ENCODE measurements at regions not wholly inside any gene's neighbourhood (a gene's known extent, or its start where the extent isn't known, plus 50 kb on each side); places are given as distances from the start of the nearest gene placed in this dataset.

DNA sequence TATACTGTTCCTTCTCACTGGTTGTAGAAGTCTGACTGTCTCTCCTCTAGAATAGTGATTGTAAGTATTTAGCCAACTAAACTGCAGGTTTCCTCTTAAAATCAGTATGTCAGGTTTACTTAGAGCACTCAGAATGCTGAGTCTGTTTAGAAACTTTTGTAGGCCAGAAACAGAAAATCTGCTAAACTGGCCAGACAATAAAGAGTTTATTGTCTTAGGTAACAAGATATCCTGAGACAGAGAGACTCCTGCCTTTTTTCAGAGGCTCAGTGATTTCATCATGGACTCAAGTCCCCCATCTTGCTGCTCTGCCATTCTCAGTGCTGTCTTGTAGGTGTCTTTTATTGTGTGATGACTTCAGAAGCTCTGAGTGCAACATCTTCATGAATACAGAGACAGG lies 279.0 kb downstream of the MFSD1 start:
- POLR2A ChIA-PET: no interaction called here
- H3K36me3 ChIP-seq (ENCODE audit: control insufficient read depth in 1 of 2, insufficient read depth in 2 of 2, low read length in 2 of 2): no peaks in the 10 kb centered on the region
- no peaks in the 10 kb centered on the region for H3K4me1 ChIP-seq (ENCODE audit: control insufficient read depth in 1 of 2, insufficient read depth in 2 of 2, low read length in 2 of 2)
- TF ChIP-seq, protein P1, sequence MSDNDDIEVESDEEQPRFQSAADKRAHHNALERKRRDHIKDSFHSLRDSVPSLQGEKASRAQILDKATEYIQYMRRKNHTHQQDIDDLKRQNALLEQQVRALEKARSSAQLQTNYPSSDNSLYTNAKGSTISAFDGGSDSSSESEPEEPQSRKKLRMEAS (IDR thresholded peaks at IDR 0.05): no peak
- no peak for TF ChIP-seq CBX3 (IDR thresholded peaks at IDR 0.05; ENCODE audit: low read depth)
- no peak for TF ChIP-seq ZFX (IDR thresholded peaks at IDR 0.05)
- no peak for TF ChIP-seq EZH2 (IDR thresholded peaks at IDR 0.05)
- no peak for TF ChIP-seq POLR2AphosphoS5 (IDR thresholded peaks at IDR 0.05; ENCODE audit: low read depth, low read length)
- RAD21 ChIA-PET (ENCODE audit: low non-redundant PET in 1 of 2, low total read pairs in 2 of 2, uncharacterized antibody in 2 of 2, unreplicated experiment in 2 of 2): no interaction called here
- ATAC-seq (no peak), DNase-seq (ENCODE audit: low read depth, low spot score) (no peak)
- no peaks in the 10 kb centered on the region for H3K9me2 ChIP-seq (ENCODE audit: insufficient read depth)
- H4K20me1 ChIP-seq (ENCODE audit: insufficient read depth): no peaks in the 10 kb centered on the region
- H3K79me2 ChIP-seq (ENCODE audit: insufficient read depth, low read length): no peaks in the 10 kb centered on the region
- H3K4me3 ChIP-seq (replicated peaks in 1 of 2; ENCODE audit: low read depth in 1 of 2, low read length in 2 of 2): no peak overlapping the region
- no peaks in the 10 kb centered on the region for H3K27me3 ChIP-seq (ENCODE audit: insufficient read depth, low read length)
- H3K9me3 ChIP-seq (ENCODE audit: control insufficient read depth in 1 of 2, insufficient read depth in 1 of 2, low read depth in 1 of 2, low read length in 2 of 2): no peaks in the 10 kb centered on the region
- H2AFZ ChIP-seq (ENCODE audit: low read depth, low read length, poor library complexity, severe bottlenecking): no peak overlapping the region
- CTCF ChIA-PET: no interaction called here
- intact Hi-C loops (cut with micrococcal nuclease): no loop called here
- H3K4me2 ChIP-seq (ENCODE audit: low read length): no peak overlapping the region
- no peak overlapping the region for H3K9ac ChIP-seq (ENCODE audit: low read length)
- BruUV-seq (replicated peaks): no TSS peak
- no peak overlapping the region for H3K27ac ChIP-seq (ENCODE audit: low read depth, low read length)

DNA sequence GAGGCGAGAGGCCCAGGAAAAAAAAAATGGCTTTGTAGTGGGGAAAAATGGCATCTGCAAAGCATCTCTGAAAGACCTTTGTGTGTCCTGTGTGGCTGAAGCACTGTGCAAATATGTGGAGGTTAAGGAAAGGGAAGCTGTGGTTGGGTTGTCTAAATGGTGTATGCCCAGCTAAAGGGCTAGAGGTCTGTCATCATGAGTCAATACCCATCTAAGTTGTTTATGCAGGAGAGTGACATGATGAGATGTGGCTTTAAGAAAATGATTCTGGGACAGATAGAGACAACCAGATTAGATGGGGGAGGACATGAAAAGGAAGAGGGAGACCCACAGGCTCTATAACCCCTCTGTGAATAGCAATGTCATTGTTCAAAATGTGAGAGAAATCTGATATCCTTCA lies 280.7 kb downstream of the MFSD1 start:
- intact Hi-C loops (cut with micrococcal nuclease): no loop called here
- H3K27ac ChIP-seq (ENCODE audit: low read depth, low read length): no peak overlapping the region
- DNase-seq (ENCODE audit: low read depth, low spot score): no peak
- no peaks in the 10 kb centered on the region for H3K9me3 ChIP-seq (ENCODE audit: control insufficient read depth in 1 of 2, insufficient read depth in 1 of 2, low read depth in 1 of 2, low read length in 2 of 2)
- H3K9ac ChIP-seq (ENCODE audit: low read length): no peak overlapping the region
- no peaks in the 10 kb centered on the region for H4K20me1 ChIP-seq (ENCODE audit: insufficient read depth)
- no peak overlapping the region for H2AFZ ChIP-seq (ENCODE audit: low read depth, low read length, poor library complexity, severe bottlenecking)
- TF ChIP-seq, protein P1 (IDR thresholded peaks at IDR 0.05): no peak
- TF ChIP-seq ZBTB33 (IDR thresholded peaks at IDR 0.05; ENCODE audit: extremely low read depth, insufficient replicate concordance, low read length): no peak
- TF ChIP-seq, protein P2, sequence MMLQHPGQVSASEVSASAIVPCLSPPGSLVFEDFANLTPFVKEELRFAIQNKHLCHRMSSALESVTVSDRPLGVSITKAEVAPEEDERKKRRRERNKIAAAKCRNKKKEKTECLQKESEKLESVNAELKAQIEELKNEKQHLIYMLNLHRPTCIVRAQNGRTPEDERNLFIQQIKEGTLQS (IDR thresholded peaks at IDR 0.05): no peak
- RAD21 ChIA-PET (ENCODE audit: low non-redundant PET in 1 of 2, low total read pairs in 2 of 2, uncharacterized antibody in 2 of 2, unreplicated experiment in 2 of 2): no interaction called here
- CTCF ChIA-PET: no interaction called here
- H3K4me3 ChIP-seq (replicated peaks in 1 of 2; ENCODE audit: low read depth in 1 of 2, low read length in 2 of 2): no peak overlapping the region
- H3K79me2 ChIP-seq (ENCODE audit: insufficient read depth, low read length): no peaks in the 10 kb centered on the region
- H3K27me3 ChIP-seq (ENCODE audit: insufficient read depth, low read length): no peaks in the 10 kb centered on the region
- H3K36me3 ChIP-seq (ENCODE audit: control insufficient read depth in 1 of 2, insufficient read depth in 2 of 2, low read length in 2 of 2): no peaks in the 10 kb centered on the region
- no peaks in the 10 kb centered on the region for H3K9me2 ChIP-seq (ENCODE audit: insufficient read depth)
- no peak overlapping the region for H3K4me2 ChIP-seq (ENCODE audit: low read length)
- no peak for ATAC-seq
- POLR2A ChIA-PET: no interaction called here
- BruUV-seq (replicated peaks): no TSS peak
- H3K4me1 ChIP-seq (ENCODE audit: control insufficient read depth in 1 of 2, insufficient read depth in 2 of 2, low read length in 2 of 2): no peaks in the 10 kb centered on the region

Measured in HCT116 (cell line).